ENCODE measurements at regions not wholly inside any gene's neighbourhood (a gene's known extent, or its start where the extent isn't known, plus 50 kb on each side); places are given as distances from the start of the nearest gene placed in this dataset.

GRCh38 chr10:88108115-88108610 is 244.7 kb downstream of the PTEN start:
- no peak for DNase-seq (ENCODE audit: low read depth)

GRCh38 chr10:88110355-88110754 is 246.9 kb downstream of the PTEN start:
- DNase-seq (ENCODE audit: low read depth), result peak; percentile 45

- DNase-seq (ENCODE audit: low read depth), result no peak
Observed at GRCh38 chr10:88110822-88111221, 247.4 kb downstream of the PTEN start.

GRCh38 chr10:88111294-88111693 is 247.9 kb downstream of the PTEN start:
- DNase-seq (ENCODE audit: low read depth), result no peak

GRCh38 chr10:88113232-88113631 is 249.8 kb downstream of the PTEN start:
- no peak for DNase-seq (ENCODE audit: low read depth)

- no peak for DNase-seq (ENCODE audit: low read depth)
Observed at GRCh38 chr10:88113657-88114272, 250.3 kb downstream of the PTEN start.

- no peak for DNase-seq (ENCODE audit: low read depth)
Observed at GRCh38 chr10:88114368-88114767, 250.9 kb downstream of the PTEN start.

GRCh38 chr10:88115407-88115806 is 252.0 kb downstream of the PTEN start:
- no peak for DNase-seq (ENCODE audit: low read depth)

- peak; percentile 40 for DNase-seq (ENCODE audit: low read depth)
Observed at GRCh38 chr10:88115968-88116367, 252.5 kb downstream of the PTEN start.

- peak; percentile 25 for DNase-seq (ENCODE audit: low read depth)
Observed at GRCh38 chr10:88116481-88116880, 253.1 kb downstream of the PTEN start.

- no peak for DNase-seq (ENCODE audit: low read depth)
Observed at GRCh38 chr10:88116971-88117626, 253.7 kb downstream of the PTEN start.

GRCh38 chr10:88117869-88118632 is 254.6 kb downstream of the PTEN start:
- no peak for DNase-seq (ENCODE audit: low read depth)

GRCh38 chr10:88118729-88119128 is 255.3 kb downstream of the PTEN start:
- no peak for DNase-seq (ENCODE audit: low read depth)

GRCh38 chr10:88119160-88119559 is 255.7 kb downstream of the PTEN start:
- DNase-seq (ENCODE audit: low read depth), result no peak

GRCh38 chr10:88120075-88120474 is 256.6 kb downstream of the PTEN start:
- no peak for DNase-seq (ENCODE audit: low read depth)

GRCh38 chr10:88120599-88121333 is 257.3 kb downstream of the PTEN start:
- no peak for DNase-seq (ENCODE audit: low read depth)

GRCh38 chr10:88121361-88121760 is 257.9 kb downstream of the PTEN start:
- no peak for DNase-seq (ENCODE audit: low read depth)

GRCh38 chr10:88122145-88122544 is 258.7 kb downstream of the PTEN start:
- no peak for DNase-seq (ENCODE audit: low read depth)

- DNase-seq (ENCODE audit: low read depth), result no peak
Observed at GRCh38 chr10:88122576-88122975, 259.2 kb downstream of the PTEN start.

- DNase-seq (ENCODE audit: low read depth), result no peak
Observed at GRCh38 chr10:88125766-88126165, 262.3 kb downstream of the PTEN start.

- no peak for DNase-seq (ENCODE audit: low read depth)
Observed at GRCh38 chr10:88126699-88127098, 263.3 kb downstream of the PTEN start.

GRCh38 chr10:88127269-88127668 is 263.8 kb downstream of the PTEN start:
- DNase-seq (ENCODE audit: low read depth), result no peak
